Jurkat, Clone E6-1 (cell line): ENCODE measurements at regions not wholly inside any gene's neighbourhood (a gene's known extent, or its start where the extent isn't known, plus 50 kb on each side); places are given as distances from the start of the nearest gene placed in this dataset.
"Not testable (repeated sequence)": the region's sequence is repeated elsewhere in the genome, so short reads cannot be mapped to it uniquely, and the experiment has no call there.

Experiments used
- DNase-seq: peaks from one replicate; pipeline ENCODE4 v3.0.0-alpha.2; 2011; ENCODE audit warnings: low read depth, low spot score
- H3K4me3 ChIP-seq: 2 replicates; pipeline ENCODE4 v1.5.1; 2011; ENCODE audit warnings: mild to moderate bottlenecking, low read length, control low read depth, moderate library complexity

DNA sequence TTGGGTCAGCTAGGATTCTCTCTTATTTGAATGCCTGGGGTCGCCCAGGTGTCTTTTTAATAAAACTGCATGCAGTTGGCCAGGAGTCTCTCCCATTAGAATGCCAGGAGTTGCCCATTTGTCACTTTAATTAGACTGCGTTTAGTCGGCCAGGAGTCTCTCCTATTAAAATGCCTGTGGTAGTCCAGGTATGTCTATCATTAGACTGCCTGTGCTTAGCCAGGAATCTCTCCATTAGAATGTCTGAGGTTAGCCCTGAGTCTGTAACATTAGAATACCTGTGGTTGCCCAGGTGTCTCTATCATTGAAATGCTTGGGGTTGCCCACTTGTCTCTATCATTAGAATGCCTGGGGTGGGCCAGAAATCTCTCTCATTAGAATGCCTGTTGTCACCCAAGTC lies 1470.9 kb downstream of the UQCRFS1 start:
- H3K4me3 ChIP-seq: no peak overlapping the region
- DNase-seq: no peak

DNA sequence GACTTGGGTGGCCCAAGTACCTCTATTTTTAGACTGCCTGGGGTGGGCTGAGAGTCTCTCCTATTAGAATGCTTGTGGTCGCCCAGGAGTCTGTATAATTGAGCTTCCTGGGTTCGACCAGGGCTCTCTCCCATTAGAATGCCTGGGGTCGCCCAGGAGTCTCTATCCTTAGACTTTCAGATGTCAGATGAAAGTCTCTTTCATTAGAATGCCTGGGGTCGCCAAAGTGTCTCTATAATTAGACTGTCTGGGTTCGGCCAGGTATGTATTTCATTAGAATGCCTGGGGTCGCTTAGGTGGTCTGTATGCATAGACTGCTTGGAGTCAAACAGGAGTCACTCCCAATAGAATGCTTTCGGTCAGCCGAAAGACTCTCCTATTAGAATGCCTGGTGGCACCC lies 1471.7 kb downstream of the UQCRFS1 start:
- H3K4me3 ChIP-seq: no peak overlapping the region
- DNase-seq: no peak

DNA sequence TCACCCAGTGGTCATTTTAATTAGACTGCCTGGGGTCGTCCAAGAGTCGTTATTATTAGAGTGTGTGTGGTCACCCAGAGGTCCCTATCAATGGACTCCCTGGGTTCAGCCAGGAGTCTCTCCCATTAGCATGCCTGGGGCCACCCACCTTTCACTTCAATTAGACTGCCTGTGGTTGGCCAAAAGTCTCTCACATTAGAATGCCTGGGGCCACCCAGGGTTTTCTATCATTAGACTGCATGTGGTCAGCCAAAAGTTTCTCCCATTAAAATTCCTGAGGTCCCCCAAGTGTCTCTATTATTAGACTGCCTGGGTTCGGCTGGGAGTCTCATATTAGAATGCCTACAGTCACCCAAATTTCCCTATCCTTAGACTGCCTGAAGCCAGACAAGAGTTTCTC lies 1472.6 kb downstream of the UQCRFS1 start:
- no peak overlapping the region for H3K4me3 ChIP-seq
- DNase-seq: no peak

DNA sequence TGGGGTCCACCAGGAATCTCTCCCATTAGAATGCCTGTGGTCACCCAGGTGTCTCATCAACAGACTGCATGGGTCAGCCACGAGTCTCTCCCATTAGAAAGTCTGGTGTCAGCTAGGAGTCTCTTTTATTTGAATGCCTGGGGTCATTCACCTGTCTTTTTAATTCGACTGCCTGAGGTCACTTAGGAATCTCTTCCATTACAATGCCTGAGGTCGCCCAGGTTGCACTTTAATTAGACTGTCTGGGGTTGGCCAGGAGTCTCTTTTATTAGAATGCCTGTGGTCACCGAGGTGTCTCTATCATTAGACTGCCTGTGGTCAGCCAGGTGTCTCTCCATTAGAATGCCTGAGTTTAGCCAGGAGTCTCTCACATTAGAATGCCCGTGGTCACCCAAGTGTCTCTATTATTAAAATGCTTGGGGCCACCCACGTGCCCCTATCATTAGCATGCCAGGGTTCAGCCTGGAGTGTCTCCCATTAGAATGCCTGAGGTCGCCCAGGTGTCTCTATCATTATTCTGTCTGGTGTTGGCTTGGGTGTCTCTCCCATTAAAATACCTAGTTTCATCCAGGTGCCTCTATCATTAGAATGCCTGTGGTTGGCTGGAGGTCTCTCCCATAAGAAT lies 1474.3 kb downstream of the UQCRFS1 start:
- DNase-seq: no peak
- no peak overlapping the region for H3K4me3 ChIP-seq

DNA sequence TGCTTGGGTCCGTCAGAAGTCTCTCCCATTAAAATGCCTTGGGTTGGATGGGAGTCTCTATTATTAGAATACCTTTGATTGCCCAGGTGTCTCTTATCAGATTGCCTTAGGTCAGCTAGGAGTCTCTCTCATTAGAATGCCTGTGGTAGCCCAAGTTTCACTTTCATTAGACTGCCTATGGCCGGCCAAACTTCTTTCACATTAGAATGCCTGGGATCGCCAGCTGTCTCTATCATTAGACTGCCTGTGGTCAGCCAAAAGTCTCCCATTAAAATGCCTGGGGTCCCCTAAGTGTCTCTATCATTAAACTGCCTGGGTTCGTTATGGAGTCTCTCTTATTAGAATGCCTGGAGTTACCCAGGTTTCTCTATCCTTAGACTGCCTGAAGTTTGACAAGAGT lies 1476.7 kb downstream of the UQCRFS1 start:
- H3K4me3 ChIP-seq: no peak overlapping the region

DNA sequence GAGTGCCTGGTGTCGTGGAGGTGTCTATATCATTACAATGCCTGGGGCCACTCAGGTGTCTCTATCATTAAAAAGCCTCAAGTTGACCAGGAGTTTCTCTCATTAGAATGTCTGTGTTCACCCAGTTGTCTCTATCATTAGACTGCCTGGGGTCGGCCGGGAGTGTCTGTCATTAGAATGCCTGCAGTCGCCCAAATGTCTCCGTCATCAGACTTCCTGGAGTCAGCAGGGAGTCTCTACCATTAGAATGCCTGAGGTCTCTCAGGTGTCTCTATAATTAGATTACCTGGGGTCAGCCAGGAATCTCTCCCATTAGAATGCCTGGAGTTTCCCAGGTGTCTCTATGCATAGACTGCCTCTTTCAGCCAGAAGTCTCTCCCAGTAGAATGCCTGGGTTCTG lies 1477.6 kb downstream of the UQCRFS1 start:
- H3K4me3 ChIP-seq: no peak overlapping the region
- DNase-seq: no peak

More for the DNA sequence above, 1476.7 kb downstream of the UQCRFS1 start:
- DNase-seq: no peak

DNA sequence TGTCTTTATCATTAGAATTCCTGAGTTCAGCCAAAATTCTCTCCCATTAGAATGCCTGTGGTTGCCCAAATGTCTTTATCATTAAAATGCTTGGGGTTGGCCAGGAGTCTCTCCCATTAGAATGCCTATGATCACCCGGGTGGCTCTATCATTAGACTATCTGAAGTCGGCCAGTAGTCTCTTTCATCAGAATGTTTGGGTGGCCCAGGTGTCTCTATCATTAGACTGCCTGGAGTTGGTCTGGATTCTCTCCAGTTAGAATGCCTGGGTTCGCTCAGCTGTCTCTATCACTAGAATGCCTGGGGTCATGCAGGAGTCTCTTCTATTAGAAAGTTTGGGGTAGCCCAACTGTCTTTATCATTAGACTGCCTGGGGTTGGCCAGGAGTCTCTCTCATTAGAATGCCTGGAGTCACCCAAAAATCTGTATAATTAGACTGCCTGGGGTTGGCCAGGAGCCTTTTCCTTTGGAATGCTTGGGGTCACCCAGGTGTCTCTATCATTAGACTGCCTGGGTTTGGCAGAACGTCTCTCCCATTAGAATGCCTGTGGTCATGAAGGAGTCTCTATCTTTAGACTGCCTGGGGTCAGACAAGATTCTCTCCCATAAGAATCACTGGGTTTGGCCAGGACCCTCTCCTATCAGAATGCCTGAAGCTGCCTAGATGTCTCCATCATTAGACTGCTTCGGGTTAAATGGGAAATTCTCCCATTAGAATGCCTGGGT lies 1478.3 kb downstream of the UQCRFS1 start:
- no peak overlapping the region for H3K4me3 ChIP-seq
- no peak for DNase-seq

DNA sequence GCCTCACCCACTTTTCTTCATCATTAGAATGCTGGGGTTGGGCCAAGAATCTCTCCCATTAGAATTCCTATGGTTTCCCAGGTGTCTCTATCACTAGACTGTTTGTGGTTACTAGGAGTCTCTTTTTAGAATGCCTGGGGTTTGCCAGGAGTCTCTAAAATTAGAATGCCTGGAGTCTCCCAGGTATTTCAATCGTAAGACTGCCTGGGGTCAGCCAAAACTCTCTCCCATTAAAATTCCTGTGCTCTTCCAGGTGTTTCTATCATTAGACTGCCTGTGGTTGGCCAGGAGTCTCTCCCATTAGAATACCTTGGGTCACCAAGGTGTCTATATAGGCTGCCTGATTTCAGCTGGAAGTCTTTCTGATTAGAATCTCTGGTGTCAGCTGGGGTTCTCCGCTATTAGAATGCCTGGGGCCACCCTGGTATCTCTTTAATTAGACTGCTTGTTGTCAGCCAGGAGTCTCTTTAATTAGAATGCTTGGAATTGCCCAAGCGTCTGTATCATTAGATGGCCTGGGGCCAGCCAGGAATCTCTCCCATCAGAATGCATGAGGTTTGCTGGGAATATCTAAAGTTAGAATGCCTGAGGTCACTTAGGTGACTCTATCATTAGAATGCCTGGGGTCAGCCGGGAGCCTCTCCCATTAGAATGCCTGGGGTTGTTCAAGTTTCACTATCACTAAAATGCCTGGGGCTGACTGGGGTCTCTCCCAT lies 1479.2 kb downstream of the UQCRFS1 start:
- no peak for DNase-seq
- H3K4me3 ChIP-seq: no peak overlapping the region

DNA sequence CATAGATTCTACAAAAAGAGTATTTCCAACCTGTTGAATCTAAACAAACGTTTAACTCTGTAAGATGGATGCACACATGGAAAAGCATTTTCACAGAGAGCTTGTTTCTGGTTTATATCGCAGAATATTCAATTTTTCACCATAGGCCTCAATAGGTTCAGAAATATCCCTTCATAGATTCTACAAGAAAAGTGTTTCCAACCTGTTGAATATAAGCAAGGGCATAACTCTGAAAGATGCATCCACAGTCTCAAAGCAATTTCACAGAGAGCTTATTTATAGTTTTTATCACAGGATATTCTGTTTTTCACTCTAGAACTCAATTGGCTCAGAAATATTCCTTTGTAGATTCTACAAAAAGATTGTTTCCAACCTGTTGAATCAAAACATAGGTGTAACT lies 1483.6 kb downstream of the UQCRFS1 start:
- DNase-seq: no peak
- H3K4me3 ChIP-seq: no peak overlapping the region

DNA sequence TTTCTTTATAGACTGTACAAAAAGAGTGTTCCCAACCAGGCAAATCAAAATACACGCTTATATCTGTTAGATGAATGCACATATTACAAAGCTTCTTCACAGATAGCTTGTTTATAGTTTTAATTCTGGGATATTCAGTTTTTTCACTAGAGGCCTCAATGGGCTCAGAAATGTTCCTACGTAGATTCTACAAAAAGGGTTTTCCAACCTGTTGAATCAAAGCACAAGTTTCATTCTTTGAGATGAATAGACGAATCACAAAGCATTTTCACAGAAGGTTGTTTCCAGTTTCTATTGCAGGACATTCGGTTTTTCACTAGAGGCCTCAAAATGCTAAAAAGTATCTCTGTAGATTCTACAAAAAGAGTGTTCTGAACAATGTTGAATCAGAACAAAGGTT lies 1490.3 kb downstream of the UQCRFS1 start:
- no peak overlapping the region for H3K4me3 ChIP-seq
- no peak for DNase-seq

DNA sequence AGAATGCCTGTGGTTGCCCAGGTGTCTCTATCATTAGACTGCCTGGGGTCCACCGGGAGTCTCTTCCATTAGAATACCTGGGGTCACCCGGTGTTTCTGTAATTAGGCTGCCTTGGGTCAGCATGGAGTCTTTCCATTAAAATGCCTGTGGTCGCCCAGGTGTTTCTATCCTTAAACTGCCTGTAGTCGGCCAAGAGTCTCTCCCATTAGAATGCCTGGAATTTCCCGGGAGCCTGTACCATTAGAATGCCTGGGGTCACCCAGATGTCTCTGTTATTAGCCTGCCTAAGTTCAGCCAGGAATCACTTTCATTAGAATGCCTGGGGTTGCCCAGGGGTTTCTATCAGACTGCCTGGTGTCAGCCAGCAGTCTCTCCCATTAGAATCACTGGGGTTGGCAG lies 1492.8 kb downstream of the UQCRFS1 start:
- no peak overlapping the region for H3K4me3 ChIP-seq

DNA sequence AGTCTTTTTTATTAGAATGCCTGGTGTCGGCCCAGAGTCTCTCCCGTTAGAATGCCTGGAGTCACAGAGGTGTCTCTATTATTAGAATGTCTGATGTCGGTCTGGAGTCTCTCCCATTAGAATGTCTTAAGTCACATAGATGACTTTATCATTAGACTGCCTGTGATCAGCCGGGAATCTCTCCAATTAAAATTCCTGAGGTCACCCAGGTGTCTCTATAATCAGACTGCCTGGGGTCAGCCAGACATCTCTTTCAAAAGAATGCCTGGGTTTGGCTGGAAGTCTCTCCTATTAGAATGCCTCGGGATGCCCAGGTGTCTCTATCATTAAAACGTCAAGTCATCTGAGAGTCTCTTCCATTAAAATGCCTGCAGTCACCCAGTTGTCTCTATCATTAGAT lies 1493.9 kb downstream of the UQCRFS1 start:
- DNase-seq: no peak
- no peak overlapping the region for H3K4me3 ChIP-seq

More for the DNA sequence above, 1492.8 kb downstream of the UQCRFS1 start:
- no peak for DNase-seq

DNA sequence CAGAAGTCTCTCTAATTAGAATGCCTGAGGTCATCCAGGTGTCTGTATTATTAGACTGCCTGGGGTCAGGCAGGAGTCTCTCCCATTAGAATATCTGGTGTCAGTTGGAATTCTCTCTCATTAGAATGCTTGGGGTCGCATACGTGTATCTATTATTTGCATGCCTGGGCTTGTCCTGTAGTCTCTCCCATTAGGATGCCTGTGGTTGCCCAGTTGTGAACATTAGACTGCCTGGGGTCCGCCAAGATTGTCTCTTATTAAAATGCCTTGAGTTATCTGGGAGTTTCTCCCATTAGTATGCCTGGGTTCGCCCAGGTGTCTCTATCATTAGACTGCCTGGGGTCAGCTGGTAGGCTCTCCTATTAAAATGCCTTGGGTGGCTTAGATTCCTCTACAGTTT lies 1494.7 kb downstream of the UQCRFS1 start:
- DNase-seq: no peak
- no peak overlapping the region for H3K4me3 ChIP-seq

DNA sequence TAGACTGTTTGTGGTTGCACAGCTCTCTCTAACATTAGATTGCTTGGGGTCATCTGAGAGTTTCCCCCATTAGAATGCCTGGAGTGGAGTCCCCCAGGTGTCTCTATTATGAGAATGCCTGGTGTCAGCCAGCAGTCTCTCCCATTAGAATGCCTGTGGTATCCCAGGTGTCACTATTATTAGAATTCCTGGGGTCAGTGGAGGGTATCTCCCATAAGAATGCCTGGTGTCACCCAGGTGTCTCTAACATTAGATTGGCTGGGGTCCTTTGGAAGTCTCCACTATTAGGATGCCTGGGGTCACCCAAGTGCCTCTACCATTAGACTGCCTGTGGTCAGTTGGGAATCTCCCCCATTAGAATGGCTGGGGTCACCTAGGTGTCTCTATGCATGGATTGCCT lies 1495.1 kb downstream of the UQCRFS1 start:
- no peak for DNase-seq

DNA sequence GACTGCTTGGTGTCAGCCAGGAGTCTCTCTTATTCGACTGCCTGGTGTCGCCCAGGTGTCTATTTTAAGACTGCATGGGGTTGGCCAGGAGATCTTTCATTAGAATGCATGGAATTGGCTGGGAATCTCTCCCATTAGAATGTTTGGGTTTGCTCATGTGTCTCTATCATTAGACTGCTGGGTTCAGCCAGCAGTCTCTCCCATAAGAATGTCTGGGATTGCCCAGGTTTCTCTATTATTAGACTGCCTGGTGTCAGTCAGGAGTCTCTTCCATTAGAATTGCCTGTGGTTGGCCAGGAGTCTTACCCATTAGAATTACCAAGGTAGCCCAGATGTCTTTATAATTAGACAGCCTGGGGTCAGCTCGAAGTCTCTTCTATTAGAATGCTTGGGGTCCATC lies 1496.0 kb downstream of the UQCRFS1 start:
- no peak for DNase-seq
- H3K4me3 ChIP-seq: no peak overlapping the region

More for the DNA sequence above, 1495.1 kb downstream of the UQCRFS1 start:
- no peak overlapping the region for H3K4me3 ChIP-seq

DNA sequence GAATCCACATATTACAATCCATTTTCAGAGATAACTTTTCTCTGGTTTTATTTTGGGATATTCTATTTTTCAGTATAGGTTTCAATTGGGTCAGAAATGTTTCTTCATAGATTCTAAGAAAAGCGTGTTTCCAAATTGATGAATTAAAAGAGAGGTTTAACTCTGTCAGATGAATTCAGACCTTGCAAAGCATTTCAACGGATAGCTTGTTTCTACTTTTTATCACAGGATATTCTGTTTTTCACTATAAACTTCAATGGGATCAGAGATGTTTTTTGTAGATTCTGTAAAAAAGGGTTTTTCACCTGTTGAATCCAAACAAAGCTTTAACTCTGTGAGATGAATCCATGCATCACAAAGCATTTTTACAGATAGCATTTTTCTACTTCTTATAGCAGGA lies 1498.1 kb downstream of the UQCRFS1 start:
- H3K4me3 ChIP-seq: no peak overlapping the region
- no peak for DNase-seq

DNA sequence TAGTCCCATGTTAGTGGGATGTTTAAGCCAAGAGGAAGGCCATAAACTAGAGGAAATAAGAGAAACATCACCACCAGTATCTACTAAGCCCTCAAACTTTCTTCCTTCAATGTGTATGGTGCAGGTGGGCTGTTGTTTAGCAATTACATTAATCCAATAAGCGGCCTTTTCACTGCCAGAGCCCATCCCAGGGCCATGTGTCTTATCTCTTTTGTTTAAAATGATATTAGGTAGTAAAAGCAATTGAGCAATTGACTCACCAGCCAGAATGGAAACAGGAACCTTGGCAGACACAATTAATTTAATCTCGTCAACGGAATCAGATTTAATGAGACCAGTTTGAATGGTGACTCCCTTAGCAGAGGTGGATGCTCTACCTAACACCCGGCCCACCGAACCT lies 1503.5 kb downstream of the UQCRFS1 start:
- no peak overlapping the region for H3K4me3 ChIP-seq
- DNase-seq: no peak

DNA sequence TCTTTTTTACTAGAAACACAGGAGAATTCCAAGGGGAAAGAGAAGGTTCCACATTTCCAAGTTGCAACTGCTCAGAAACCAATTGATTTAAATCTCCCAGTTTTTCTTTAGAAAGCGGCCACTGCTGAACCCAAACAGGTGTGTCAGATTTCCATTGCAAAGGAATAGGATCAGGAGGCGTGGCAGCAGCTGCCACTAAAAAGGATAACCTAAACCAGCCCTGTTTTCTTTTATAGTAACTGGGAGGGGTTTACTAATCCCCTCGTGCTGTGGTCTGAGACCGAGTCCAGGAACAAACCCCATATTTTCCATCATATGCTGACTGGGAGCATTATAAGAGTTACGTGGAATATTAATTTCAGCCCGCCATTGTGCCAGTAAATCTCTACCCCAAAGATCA lies 1504.0 kb downstream of the UQCRFS1 start:
- not testable (repeated sequence) for H3K4me3 ChIP-seq, DNase-seq

DNA sequence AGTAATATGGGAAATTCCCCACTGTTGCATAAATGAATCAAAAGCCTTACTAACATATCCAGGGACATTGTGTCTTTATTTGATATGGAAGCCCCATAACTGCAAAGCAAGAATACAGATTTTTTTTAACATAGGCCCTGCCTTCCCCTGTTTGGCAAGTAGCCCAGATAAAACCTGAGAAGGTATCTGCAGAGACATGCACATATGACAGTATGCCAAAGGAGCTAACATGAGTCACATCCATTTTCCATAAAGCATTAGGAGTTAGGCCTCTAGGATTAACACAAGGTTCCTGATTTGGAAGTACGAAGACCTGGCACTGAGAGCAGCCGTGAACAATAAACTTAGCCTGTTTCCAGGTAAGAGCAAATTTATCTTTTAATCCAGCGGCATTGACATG lies 1505.9 kb downstream of the UQCRFS1 start:
- H3K4me3 ChIP-seq, DNase-seq: not testable (repeated sequence)

DNA sequence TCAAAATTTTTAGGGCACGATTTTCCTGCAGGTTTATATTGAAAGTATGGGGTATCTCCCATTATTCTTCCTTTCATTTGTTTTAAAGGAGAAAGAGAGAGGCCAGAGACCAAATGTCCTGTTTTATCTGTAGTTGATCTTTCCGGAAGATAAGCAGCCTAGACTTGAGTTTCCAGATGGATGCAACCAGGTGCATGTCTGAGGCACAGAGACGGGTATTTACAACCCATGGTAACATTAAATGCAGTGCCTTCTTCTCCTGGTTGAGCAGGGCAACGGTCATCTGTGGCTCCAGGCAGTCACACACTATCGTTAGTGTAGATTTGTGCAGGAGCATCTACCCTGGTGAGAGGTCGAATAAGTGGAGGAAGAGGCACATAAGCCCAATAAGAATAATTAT lies 1507.1 kb downstream of the UQCRFS1 start:
- H3K4me3 ChIP-seq: no peak overlapping the region
- no peak for DNase-seq
